ENCODE measurements at regions not wholly inside any gene's neighbourhood (a gene's known extent, or its start where the extent isn't known, plus 50 kb on each side); places are given as distances from the start of the nearest gene placed in this dataset.

DNA sequence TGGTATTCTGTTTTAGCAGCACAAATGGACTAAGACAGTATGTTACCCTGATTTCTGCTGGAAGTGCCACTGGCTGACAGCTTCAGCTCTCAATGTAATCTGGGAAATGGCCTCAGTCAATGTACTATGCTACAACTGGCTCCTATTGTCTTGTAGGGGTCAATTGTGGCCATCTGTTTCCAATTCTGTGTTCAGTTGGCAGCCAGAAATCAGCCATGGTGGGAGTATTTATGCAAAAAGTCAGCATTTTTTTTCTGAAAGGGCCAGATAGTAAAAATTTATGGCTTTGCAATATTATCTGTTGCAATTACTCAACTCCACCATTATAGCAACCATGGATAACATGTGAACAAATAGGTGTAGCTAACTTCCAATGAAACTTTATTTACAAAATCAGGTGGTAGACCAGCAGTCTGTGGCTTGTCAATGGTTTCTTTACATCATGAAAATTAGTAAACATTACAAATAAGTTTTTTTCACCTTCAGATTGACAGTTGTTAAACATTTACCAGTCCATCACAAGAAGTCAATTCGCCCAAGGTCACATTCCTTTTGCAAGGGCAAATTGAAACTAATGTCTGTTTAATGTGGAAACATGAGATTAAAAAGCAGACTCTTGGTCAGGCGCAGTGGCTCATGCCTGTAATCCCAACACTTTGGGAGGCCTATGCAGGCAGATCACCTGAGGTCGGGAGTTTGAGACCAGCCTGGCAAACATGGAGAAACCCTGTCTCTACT is 58.3 kb upstream of the TSHZ2 start (continued):
- TF ChIP-seq ZNF235 (CRISPR knock-in tag; IDR thresholded peaks at IDR 0.05; ENCODE audit: borderline replicate concordance) (no peak), ZNF496 (CRISPR knock-in tag; IDR thresholded peaks at IDR 0.05; ENCODE audit: insufficient replicate concordance) (no peak), SNAPC2 (CRISPR knock-in tag; IDR thresholded peaks at IDR 0.05) (no peak), ZBTB43 (CRISPR knock-in tag; conservative IDR thresholded peaks at IDR 0.05) (no peak), SOX5 (CRISPR knock-in tag; IDR thresholded peaks at IDR 0.05; ENCODE audit: borderline replicate concordance) (peak; percentile 64; the same call in 1 of the 2 replicates), KDM5A (IDR thresholded peaks at IDR 0.05; ENCODE audit: borderline replicate concordance, low read length) (no peak), ZSCAN21 (CRISPR knock-in tag; IDR thresholded peaks at IDR 0.05; ENCODE audit: borderline replicate concordance) (peak; percentile 50; the same call in 1 of the 2 replicates), ZNF260 (CRISPR knock-in tag; IDR thresholded peaks at IDR 0.05; ENCODE audit: borderline replicate concordance, low read depth) (no peak), SIX4 (CRISPR knock-in tag; IDR thresholded peaks at IDR 0.05) (0 out of 2 replicates have a peak, but pooled peaks have one; percentile 41), SP140L (CRISPR knock-in tag; IDR thresholded peaks at IDR 0.05; ENCODE audit: borderline replicate concordance) (no peak), CENPBD1 (CRISPR knock-in tag; IDR thresholded peaks at IDR 0.05; ENCODE audit: borderline replicate concordance, low read depth) (no peak), ZNF629 (CRISPR knock-in tag; conservative IDR thresholded peaks at IDR 0.05) (peak; percentile 33; the same call in 1 of the 2 replicates), TCF7L2 (IDR thresholded peaks at IDR 0.05; ENCODE audit: low read depth, low read length) (no peak), ZNF883 (CRISPR knock-in tag; IDR thresholded peaks at IDR 0.05; ENCODE audit: not compliant biosample characterization) (no peak), MATR3 (CRISPR knock-in tag; IDR thresholded peaks at IDR 0.05) (no peak), MTF1 (CRISPR knock-in tag; IDR thresholded peaks at IDR 0.05) (no peak), MTF2 (CRISPR knock-in tag; IDR thresholded peaks at IDR 0.05; ENCODE audit: borderline replicate concordance) (no peak), ZNF724P (CRISPR knock-in tag; IDR thresholded peaks at IDR 0.05; ENCODE audit: borderline replicate concordance) (no peak), ZNF431 (CRISPR knock-in tag; IDR thresholded peaks at IDR 0.05; ENCODE audit: borderline replicate concordance, low read depth) (peak; percentile 70; the same call in 1 of the 2 replicates)
- TF ChIP-seq, protein P1, sequence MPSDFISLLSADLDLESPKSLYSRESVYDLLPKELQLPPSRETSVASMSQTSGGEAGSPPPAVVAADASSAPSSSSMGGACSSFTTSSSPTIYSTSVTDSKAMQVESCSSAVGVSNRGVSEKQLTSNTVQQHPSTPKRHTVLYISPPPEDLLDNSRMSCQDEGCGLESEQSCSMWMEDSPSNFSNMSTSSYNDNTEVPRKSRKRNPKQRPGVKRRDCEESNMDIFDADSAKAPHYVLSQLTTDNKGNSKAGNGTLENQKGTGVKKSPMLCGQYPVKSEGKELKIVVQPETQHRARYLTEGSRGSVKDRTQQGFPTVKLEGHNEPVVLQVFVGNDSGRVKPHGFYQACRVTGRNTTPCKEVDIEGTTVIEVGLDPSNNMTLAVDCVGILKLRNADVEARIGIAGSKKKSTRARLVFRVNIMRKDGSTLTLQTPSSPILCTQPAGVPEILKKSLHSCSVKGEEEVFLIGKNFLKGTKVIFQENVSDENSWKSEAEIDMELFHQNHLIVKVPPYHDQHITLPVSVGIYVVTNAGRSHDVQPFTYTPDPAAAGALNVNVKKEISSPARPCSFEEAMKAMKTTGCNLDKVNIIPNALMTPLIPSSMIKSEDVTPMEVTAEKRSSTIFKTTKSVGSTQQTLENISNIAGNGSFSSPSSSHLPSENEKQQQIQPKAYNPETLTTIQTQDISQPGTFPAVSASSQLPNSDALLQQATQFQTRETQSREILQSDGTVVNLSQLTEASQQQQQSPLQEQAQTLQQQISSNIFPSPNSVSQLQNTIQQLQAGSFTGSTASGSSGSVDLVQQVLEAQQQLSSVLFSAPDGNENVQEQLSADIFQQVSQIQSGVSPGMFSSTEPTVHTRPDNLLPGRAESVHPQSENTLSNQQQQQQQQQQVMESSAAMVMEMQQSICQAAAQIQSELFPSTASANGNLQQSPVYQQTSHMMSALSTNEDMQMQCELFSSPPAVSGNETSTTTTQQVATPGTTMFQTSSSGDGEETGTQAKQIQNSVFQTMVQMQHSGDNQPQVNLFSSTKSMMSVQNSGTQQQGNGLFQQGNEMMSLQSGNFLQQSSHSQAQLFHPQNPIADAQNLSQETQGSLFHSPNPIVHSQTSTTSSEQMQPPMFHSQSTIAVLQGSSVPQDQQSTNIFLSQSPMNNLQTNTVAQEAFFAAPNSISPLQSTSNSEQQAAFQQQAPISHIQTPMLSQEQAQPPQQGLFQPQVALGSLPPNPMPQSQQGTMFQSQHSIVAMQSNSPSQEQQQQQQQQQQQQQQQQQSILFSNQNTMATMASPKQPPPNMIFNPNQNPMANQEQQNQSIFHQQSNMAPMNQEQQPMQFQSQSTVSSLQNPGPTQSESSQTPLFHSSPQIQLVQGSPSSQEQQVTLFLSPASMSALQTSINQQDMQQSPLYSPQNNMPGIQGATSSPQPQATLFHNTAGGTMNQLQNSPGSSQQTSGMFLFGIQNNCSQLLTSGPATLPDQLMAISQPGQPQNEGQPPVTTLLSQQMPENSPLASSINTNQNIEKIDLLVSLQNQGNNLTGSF (CRISPR knock-in tag; IDR thresholded peaks at IDR 0.05): no peak
- TF ChIP-seq, protein P2, sequence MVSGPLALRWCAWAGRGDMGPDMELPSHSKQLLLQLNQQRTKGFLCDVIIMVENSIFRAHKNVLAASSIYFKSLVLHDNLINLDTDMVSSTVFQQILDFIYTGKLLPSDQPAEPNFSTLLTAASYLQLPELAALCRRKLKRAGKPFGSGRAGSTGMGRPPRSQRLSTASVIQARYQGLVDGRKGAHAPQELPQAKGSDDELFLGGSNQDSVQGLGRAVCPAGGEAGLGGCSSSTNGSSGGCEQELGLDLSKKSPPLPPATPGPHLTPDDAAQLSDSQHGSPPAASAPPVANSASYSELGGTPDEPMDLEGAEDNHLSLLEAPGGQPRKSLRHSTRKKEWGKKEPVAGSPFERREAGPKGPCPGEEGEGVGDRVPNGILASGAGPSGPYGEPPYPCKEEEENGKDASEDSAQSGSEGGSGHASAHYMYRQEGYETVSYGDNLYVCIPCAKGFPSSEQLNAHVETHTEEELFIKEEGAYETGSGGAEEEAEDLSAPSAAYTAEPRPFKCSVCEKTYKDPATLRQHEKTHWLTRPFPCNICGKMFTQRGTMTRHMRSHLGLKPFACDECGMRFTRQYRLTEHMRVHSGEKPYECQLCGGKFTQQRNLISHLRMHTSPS (CRISPR knock-in tag; IDR thresholded peaks at IDR 0.05; ENCODE audit: low read depth): no peak
